ENCODE measurements at regions not wholly inside any gene's neighbourhood (a gene's known extent, or its start where the extent isn't known, plus 50 kb on each side); places are given as distances from the start of the nearest gene placed in this dataset.

GRCh38 chr4:155107059-155107458 is 101.4 kb upstream of the NPY2R start:
- intact Hi-C loops (cut with DNase I; ENCODE audit: low total_unique reads), result no loop called here
- Histone ChIP-seq H3K27me3 (no peaks in the 10 kb centered on the region), H3K4me3 (no peak overlapping the region), H3K27ac (no peak overlapping the region), H3K9me3 (no peaks in the 10 kb centered on the region), H3K4me1 (no peaks in the 10 kb centered on the region), H3K36me3 (ENCODE audit: low read depth, missing control alignments) (no peaks in the 10 kb centered on the region)
- no peak for DNase-seq
- no peak for TF ChIP-seq POLR2A (IDR thresholded peaks at IDR 0.05)
- no peak for TF ChIP-seq CTCF (IDR thresholded peaks at IDR 0.05)
- 79 to 85% methylated on average over 3 of the region's 3 CpGs for WGBS, 2 donors

- Histone ChIP-seq H3K4me1 (no peaks in the 10 kb centered on the region), H3K27ac (no peak overlapping the region), H3K27me3 (no peaks in the 10 kb centered on the region), H3K9me3 (no peaks in the 10 kb centered on the region), H3K36me3 (ENCODE audit: low read depth, missing control alignments) (no peaks in the 10 kb centered on the region), H3K4me3 (no peak overlapping the region)
- DNase-seq, result no peak
- TF ChIP-seq CTCF (IDR thresholded peaks at IDR 0.05), result no peak
- TF ChIP-seq POLR2A (IDR thresholded peaks at IDR 0.05), result no peak
- intact Hi-C loops (cut with DNase I; ENCODE audit: low total_unique reads), result no loop called here
These were observed 93.6 kb upstream of the NPY2R start for GRCh38 chr4:155114790-155115189.

- H3K27ac ChIP-seq, result no peak overlapping the region
- no peak for TF ChIP-seq POLR2A (IDR thresholded peaks at IDR 0.05)
- TF ChIP-seq CTCF (IDR thresholded peaks at IDR 0.05), result no peak
- no peaks in the 10 kb centered on the region for H3K36me3 ChIP-seq (ENCODE audit: low read depth, missing control alignments)
- H3K27me3 ChIP-seq, result no peaks in the 10 kb centered on the region
- no peaks in the 10 kb centered on the region for H3K9me3 ChIP-seq
- no peaks in the 10 kb centered on the region for H3K4me1 ChIP-seq
- no peak for DNase-seq
- intact Hi-C loops (cut with DNase I; ENCODE audit: low total_unique reads), result no loop called here
- H3K4me3 ChIP-seq, result no peak overlapping the region
These were observed 89.4 kb upstream of the NPY2R start for GRCh38 chr4:155119006-155119405.

- Histone ChIP-seq H3K4me1 (no peaks in the 10 kb centered on the region), H3K36me3 (ENCODE audit: low read depth, missing control alignments) (no peaks in the 10 kb centered on the region), H3K4me3 (no peak overlapping the region), H3K27ac (no peak overlapping the region), H3K27me3 (no peaks in the 10 kb centered on the region), H3K9me3 (no peaks in the 10 kb centered on the region)
- no peak for DNase-seq
- intact Hi-C loops (cut with DNase I; ENCODE audit: low total_unique reads), result no loop called here
- TF ChIP-seq POLR2A (IDR thresholded peaks at IDR 0.05), result no peak
- no peak for TF ChIP-seq CTCF (IDR thresholded peaks at IDR 0.05)
- WGBS, 2 donors, result 74 to 80% methylated on average over 1 of the region's 1 CpG
These were observed 87.9 kb upstream of the NPY2R start for GRCh38 chr4:155120536-155120935.

GRCh38 chr4:155122382-155122781 is 86.1 kb upstream of the NPY2R start:
- TF ChIP-seq CTCF (IDR thresholded peaks at IDR 0.05) (no peak), POLR2A (IDR thresholded peaks at IDR 0.05) (no peak)
- WGBS, 2 donors, result 83 to 87% methylated on average over 5 of the region's 5 CpGs
- no peak overlapping the region for H3K27ac ChIP-seq
- H3K27me3 ChIP-seq, result no peaks in the 10 kb centered on the region
- H3K9me3 ChIP-seq, result no peaks in the 10 kb centered on the region
- H3K36me3 ChIP-seq (ENCODE audit: low read depth, missing control alignments), result no peaks in the 10 kb centered on the region
- H3K4me1 ChIP-seq, result no peaks in the 10 kb centered on the region
- no peak for DNase-seq
- no peak overlapping the region for H3K4me3 ChIP-seq
- intact Hi-C loops (cut with DNase I; ENCODE audit: low total_unique reads), result no loop called here
